Tibial artery (tissue), 4 donors: ENCODE measurements at regions not wholly inside any gene's neighbourhood (a gene's known extent, or its start where the extent isn't known, plus 50 kb on each side); places are given as distances from the start of the nearest gene placed in this dataset.

Source experiments
- DNase-seq, 2 donors: peaks; one replicate each; pipeline ENCODE4 v3.0.0-alpha.2; 2019
- H3K27ac ChIP-seq, 2 donors: fragments of 200-600 bp; sonication (generic) in 1 of 2; 1 replicate in 1 of 2; 2 replicates in 1 of 2; pipeline ENCODE4 v1.5.1; 2018 to 2019; ENCODE audit warnings: mild to moderate bottlenecking in 1 of 2
- H3K27me3 ChIP-seq, 2 donors: fragments of 200-600 bp; sonication (generic) in 1 of 2; one replicate each; pipeline versions ENCODE4 v1.5.1 to v1.6.0; 2016 to 2019
- H3K36me3 ChIP-seq, 3 donors: fragments of 200-600 bp; sonication (generic) in 2 of 3; one replicate each; pipeline ENCODE4 v1.5.1; 2016 to 2019; ENCODE audit warnings: mild to moderate bottlenecking in 2 of 3
- H3K4me1 ChIP-seq, 4 donors: fragments of 200-600 bp; sonication (generic) in 2 of 4; 1 replicate in 3 of 4; 2 replicates in 1 of 4; pipeline ENCODE4 v1.5.1; 2016 to 2019
- H3K4me3 ChIP-seq, 2 donors: fragments of 200-600 bp; sonication (generic) in 1 of 2; 1 replicate in 1 of 2; 2 replicates in 1 of 2; pipeline ENCODE4 v1.5.1; 2018 to 2019; ENCODE audit warnings: mild to moderate bottlenecking in 2 of 2
- H3K9me3 ChIP-seq, 3 donors: fragments of 200-600 bp; sonication (generic) in 1 of 3; one replicate each; pipeline ENCODE4 v1.5.1; 2016 to 2019
- CTCF ChIP-seq, 2 experiments: fragments of 200-600 bp in 1 of 2; fragments of 450-650 bp in 1 of 2; IDR thresholded peaks; one replicate each; pipeline ENCODE4 v1.5.1; 2017 to 2019; ENCODE audit warnings: antibody characterized with exemption in 2 of 2, mild to moderate bottlenecking in 1 of 2, moderate library complexity in 1 of 2
- intact Hi-C: fragments of 100-400 bp; cut with DNase I; formaldehyde crosslinking; loops from one replicate; pipeline ENCODE4 v1.15.0; 2023; ENCODE audit warnings: low total_unique reads

GRCh38 chr10:83926606-83927005 lies 212.7 kb upstream of the GHITM start:
- Histone ChIP-seq H3K27me3 (no peaks in the 10 kb centered on the region), H3K9me3 (no peaks in the 10 kb centered on the region), H3K4me3 (no peak overlapping the region), H3K36me3 (no peaks in the 10 kb centered on the region), H3K27ac (no peak overlapping the region), H3K4me1 (no peaks in the 10 kb centered on the region)
- no peak for DNase-seq
- intact Hi-C loops: no loop called here
- TF ChIP-seq CTCF (IDR thresholded peaks at IDR 0.05): no peak

GRCh38 chr10:83927166-83927565 lies 212.1 kb upstream of the GHITM start:
- DNase-seq: no peak
- Histone ChIP-seq H3K4me3 (no peak overlapping the region), H3K27me3 (no peaks in the 10 kb centered on the region), H3K27ac (no peak overlapping the region), H3K4me1 (no peaks in the 10 kb centered on the region), H3K9me3 (no peaks in the 10 kb centered on the region), H3K36me3 (no peaks in the 10 kb centered on the region)
- TF ChIP-seq CTCF (IDR thresholded peaks at IDR 0.05): no peak
- intact Hi-C loops: no loop called here

- H3K27ac ChIP-seq: no peak overlapping the region
- intact Hi-C loops: no loop called here
- no peaks in the 10 kb centered on the region for H3K4me1 ChIP-seq
- H3K4me3 ChIP-seq: no peak overlapping the region
- TF ChIP-seq CTCF (IDR thresholded peaks at IDR 0.05): no peak
- no peaks in the 10 kb centered on the region for H3K27me3 ChIP-seq
- no peaks in the 10 kb centered on the region for H3K9me3 ChIP-seq
- H3K36me3 ChIP-seq: no peaks in the 10 kb centered on the region
- DNase-seq: no peak
Measured at GRCh38 chr10:83929399-83929798, 209.9 kb upstream of the GHITM start.

GRCh38 chr10:83931669-83932068 lies 207.6 kb upstream of the GHITM start:
- no peak for TF ChIP-seq CTCF (IDR thresholded peaks at IDR 0.05)
- no peaks in the 10 kb centered on the region for H3K36me3 ChIP-seq
- H3K27me3 ChIP-seq: no peaks in the 10 kb centered on the region
- H3K9me3 ChIP-seq: no peaks in the 10 kb centered on the region
- no peak overlapping the region for H3K4me3 ChIP-seq
- intact Hi-C loops: no loop called here
- no peaks in the 10 kb centered on the region for H3K4me1 ChIP-seq
- no peak for DNase-seq
- H3K27ac ChIP-seq: no peak overlapping the region

- intact Hi-C loops: no loop called here
- no peaks in the 10 kb centered on the region for H3K36me3 ChIP-seq
- no peak for DNase-seq
- no peak overlapping the region for H3K4me3 ChIP-seq
- H3K27ac ChIP-seq: no peak overlapping the region
- no peaks in the 10 kb centered on the region for H3K4me1 ChIP-seq
- TF ChIP-seq CTCF (IDR thresholded peaks at IDR 0.05): no peak
- no peaks in the 10 kb centered on the region for H3K27me3 ChIP-seq
- H3K9me3 ChIP-seq: no peaks in the 10 kb centered on the region
Measured at GRCh38 chr10:83932245-83932644, 207.1 kb upstream of the GHITM start.

- Histone ChIP-seq H3K27me3 (no peaks in the 10 kb centered on the region), H3K36me3 (no peaks in the 10 kb centered on the region), H3K4me3 (no peak overlapping the region), H3K9me3 (no peaks in the 10 kb centered on the region), H3K27ac (no peak overlapping the region), H3K4me1 (no peaks in the 10 kb centered on the region)
- no peak for TF ChIP-seq CTCF (IDR thresholded peaks at IDR 0.05)
- intact Hi-C loops: no loop called here
- DNase-seq: no peak
Measured at GRCh38 chr10:83934062-83934461, 205.2 kb upstream of the GHITM start.
